ENCODE measurements at regions not wholly inside any gene's neighbourhood (a gene's known extent, or its start where the extent isn't known, plus 50 kb on each side); places are given as distances from the start of the nearest gene placed in this dataset.
"Not testable (repeated sequence)": the region's sequence is repeated elsewhere in the genome, so short reads cannot be mapped to it uniquely, and the experiment has no call there.

DNA sequence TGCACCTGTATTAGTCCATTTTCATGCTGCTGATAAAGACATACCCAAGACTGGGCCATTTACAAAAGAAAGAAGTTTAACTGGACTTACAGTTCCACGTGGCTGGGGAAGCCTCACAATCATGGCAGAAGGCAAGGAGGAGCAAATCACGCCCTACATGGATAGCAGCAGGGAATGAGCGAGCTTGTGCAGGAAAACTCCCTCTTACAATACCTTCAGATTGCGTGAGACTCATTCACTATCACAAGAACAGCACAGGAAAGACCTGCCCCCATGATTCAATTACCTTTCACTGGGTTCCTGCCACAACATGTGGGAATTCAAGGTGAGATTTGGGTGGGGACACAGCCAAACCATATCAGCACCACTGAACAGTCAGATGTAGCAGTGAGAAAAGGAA is 137.4 kb downstream of the DACT1 start:
- TF ChIP-seq, protein P1, sequence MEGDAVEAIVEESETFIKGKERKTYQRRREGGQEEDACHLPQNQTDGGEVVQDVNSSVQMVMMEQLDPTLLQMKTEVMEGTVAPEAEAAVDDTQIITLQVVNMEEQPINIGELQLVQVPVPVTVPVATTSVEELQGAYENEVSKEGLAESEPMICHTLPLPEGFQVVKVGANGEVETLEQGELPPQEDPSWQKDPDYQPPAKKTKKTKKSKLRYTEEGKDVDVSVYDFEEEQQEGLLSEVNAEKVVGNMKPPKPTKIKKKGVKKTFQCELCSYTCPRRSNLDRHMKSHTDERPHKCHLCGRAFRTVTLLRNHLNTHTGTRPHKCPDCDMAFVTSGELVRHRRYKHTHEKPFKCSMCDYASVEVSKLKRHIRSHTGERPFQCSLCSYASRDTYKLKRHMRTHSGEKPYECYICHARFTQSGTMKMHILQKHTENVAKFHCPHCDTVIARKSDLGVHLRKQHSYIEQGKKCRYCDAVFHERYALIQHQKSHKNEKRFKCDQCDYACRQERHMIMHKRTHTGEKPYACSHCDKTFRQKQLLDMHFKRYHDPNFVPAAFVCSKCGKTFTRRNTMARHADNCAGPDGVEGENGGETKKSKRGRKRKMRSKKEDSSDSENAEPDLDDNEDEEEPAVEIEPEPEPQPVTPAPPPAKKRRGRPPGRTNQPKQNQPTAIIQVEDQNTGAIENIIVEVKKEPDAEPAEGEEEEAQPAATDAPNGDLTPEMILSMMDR (IDR thresholded peaks at IDR 0.05), result not testable (repeated sequence)
- TF ChIP-seq EP300 (IDR thresholded peaks at IDR 0.05); POLR2A (IDR thresholded peaks at IDR 0.05; ENCODE audit: low read depth); POLR2AphosphoS5 (IDR thresholded peaks at IDR 0.05): not testable (repeated sequence)
